ENCODE measurements at regions not wholly inside any gene's neighbourhood (a gene's known extent, or its start where the extent isn't known, plus 50 kb on each side); places are given as distances from the start of the nearest gene placed in this dataset.
"Not testable (repeated sequence)": the region's sequence is repeated elsewhere in the genome, so short reads cannot be mapped to it uniquely, and the experiment has no call there.

DNA sequence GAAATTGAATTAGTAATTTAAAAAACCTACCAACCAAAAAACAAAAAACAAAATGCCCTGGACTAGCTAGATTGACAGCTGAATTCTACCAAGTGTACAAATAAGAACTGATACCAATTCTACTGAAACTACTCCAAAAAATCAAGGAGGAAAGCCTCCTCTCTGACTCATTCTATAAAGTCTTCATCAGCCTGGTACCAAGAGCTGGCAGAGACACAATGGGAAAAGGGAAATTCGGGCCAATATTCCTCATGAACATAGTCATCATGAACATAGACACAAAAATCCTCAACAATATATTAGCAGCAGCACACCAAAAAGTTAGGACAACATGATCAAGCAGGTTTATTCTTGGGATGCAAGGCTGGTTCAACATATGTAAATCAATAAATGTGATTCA lies 2667.7 kb upstream of the PCDH20 start:
- no peak for DNase-seq (ENCODE audit: insufficient read length, low spot score)
- FAIRE-seq = no peak

DNA sequence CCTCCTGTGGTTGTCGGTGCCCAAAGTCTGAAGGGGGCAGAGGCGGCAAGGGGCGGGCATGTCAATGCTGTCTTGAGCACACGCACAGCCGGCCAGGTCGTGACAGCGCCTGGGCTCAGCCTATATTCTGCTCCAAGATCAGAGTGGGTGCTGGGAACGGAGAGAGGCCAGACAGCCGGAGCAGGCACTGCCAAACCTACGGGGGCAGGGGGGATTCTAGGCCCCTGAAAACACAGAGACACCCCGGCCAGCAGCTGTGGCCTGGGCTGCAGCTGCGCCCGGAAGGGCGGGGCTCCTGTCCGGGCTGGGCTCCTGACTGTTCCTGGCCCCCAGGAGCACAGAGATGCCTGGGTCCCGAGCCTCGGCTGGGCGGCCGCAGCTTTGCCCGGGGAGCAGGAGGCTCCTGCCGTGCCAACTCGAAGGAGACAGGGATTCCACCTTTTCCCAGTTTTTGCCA lies 2662.9 kb upstream of the PCDH20 start:
- DNase-seq (ENCODE audit: insufficient read length, low spot score) (no peak), FAIRE-seq (no peak)

DNA sequence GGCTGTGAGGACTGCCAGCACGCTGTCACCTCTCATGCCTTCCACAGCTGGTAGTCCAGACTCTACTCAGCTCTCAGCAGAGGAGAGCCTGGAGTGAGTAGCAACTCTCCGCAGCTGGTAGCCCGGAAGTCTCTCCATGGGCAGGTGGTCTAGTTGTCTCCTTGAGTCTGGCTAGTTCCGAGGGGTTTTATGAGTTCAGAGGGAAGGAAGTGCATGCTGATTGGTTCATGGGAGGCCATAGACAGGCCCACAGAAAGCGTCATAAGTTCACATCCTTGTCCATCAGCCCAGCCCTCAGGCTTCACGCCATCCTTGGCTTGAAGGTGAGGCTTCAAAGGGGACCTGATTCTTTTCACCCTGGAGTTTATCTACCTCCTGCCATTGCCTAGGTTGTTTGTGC lies 2662.4 kb upstream of the PCDH20 start:
- no peak for DNase-seq (ENCODE audit: insufficient read length, low spot score)

DNA sequence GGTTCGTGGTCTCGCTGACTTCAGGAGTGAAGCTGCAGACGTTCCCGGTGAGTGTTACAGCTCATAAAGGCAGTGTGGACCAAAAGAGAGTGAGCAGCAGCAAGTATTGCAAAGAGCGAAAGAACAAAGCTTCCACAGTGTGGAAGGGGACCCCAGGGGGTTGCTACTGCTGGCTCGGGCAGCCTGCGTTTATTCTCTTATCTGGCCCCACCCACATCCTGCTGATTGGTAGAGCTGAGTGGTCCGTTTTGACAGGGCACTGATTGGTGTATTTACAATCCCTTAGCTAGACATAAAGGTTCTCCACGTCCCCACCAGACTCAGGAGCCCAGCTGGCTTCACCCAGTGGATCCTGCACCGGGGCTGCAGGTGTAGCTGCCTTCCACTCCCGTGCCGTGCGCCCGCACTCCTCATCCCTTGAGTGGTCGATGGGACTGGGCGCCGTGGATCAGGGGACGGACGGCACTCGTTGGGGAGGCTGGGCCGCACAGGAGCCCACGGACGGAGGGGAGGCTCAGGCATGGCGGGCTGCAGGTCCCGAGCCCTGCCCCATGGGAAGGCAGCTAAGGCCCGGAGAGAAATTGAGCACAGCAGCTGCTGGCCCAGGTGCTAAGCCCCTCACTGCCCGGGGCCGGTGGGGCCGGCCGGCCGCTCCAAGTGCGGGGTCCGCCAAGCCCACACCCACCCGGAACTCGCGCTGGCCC lies 2661.6 kb upstream of the PCDH20 start:
- FAIRE-seq; DNase-seq (ENCODE audit: insufficient read length, low spot score): not testable (repeated sequence)

More for the DNA sequence above, 2662.4 kb upstream of the PCDH20 start:
- FAIRE-seq = no peak

DNA sequence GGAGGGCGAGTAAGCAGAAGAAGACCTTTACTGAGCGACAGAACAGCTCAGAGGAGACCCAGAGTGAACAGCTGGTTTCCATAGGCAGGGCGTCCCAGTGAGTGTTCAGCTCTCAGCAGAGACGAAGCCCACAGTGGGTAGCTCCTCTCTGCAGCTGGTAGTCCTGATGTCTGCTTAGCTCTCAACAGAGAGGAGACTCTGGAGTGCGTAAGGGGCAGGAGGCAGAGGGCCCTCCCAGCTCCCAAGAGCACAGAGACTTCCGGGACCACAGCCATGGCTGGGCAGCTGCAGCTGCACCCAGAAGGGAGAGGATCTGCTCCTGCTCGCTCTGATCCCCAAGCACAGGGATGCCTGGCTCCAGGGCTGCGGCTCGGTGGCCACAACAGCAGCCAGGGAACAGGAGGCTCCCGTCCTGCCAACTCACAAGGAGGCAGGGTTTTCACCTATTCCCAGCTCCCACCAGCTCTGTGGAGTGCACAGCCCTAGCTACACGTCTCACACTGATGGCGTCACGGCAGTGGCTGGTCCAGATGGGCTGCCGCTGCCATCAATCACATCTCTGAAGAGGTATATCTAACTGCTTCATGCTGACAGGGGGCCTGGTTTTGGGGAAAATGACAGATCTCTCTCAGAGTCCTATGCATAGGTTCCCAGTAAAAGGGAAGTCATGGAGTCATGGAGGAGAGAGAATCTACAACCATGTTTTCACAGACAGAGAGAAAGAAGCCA lies 2660.1 kb upstream of the PCDH20 start:
- no peak for DNase-seq (ENCODE audit: insufficient read length, low spot score)
- no peak for FAIRE-seq

DNA sequence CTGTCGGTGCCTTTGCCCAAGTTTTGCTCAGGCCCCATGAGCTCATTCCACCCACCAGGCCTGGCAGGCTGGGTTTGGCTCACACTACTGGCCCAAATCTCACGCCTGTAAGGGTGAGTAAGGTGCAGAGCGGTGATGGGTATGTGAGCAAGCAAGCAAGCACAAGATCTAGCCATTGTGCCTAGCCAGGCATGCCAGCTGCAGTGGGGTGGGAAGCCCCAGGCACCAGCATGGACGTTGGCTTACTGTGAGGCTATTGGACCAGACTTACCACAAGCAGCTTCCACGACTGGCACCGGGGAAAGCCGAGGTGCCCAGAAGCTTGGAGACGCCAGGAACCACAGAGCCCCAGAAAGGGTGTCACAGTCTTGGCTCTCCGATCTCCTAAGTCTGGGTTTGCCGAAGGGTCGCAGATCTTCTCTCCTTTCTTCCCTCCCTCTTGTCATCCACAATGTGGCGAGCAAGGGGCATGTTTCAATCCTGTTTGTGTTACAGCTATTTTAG lies 2659.4 kb upstream of the PCDH20 start:
- no peak for DNase-seq (ENCODE audit: insufficient read length, low spot score)
- no peak for FAIRE-seq

DNA sequence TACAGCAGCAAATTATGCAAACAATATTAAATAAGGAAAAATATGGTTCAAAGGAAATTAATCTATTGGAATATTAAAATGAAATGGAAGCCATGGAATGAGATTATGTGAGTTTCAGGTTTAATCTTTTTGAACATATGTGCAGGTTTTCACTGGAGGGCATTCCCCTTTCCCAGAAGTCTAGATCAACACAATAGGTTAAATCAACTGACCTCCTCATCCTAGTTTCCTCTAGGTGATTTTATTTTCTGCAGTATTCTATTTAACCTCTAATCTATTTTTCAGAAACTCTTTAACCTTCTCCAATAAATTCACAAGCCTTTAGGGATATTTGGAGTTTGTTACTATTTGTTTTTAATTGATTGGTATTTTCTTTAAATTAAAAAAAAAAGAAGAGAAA lies 2657.6 kb upstream of the PCDH20 start:
- no peak for FAIRE-seq
- DNase-seq (ENCODE audit: insufficient read length, low spot score) = no peak

DNA sequence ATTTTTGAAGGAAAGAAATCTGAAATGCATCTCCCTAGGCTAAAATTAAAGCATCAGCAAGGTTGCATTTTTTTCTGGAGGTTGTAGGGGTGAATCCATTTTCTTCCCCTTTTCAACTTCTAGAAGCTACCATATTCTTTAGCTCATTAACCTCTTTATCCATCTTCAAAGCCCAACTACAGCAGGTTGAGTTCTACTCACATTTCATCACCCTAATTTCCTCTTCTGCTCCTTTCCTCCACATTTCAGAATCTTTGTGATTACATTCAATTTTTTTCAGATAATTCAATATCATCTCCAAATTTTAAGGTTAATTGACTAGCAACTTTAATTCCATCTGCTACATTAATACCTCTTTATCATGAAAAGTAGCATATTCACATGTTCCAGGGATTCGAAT lies 2655.7 kb upstream of the PCDH20 start:
- FAIRE-seq (no peak), DNase-seq (ENCODE audit: insufficient read length, low spot score) (no peak)

DNA sequence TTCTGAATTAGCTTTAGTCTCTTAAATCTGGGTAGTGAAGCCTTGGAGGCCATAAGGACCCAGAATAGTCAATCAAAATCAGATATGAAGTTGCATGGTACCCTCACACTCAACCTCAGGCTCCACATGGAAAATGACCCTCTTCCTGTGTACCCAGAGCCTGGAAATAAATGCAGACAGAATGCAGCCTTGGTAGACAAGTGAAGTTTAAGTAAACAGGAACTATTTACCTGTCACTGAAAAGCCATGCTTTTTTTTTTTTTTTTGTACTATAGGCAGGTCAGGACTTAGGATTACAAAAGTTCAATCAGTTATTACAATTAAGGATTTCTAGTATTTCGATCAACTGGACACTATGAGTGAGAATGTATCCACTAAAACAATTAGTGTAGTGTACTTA lies 2654.2 kb upstream of the PCDH20 start:
- FAIRE-seq = no peak

DNA sequence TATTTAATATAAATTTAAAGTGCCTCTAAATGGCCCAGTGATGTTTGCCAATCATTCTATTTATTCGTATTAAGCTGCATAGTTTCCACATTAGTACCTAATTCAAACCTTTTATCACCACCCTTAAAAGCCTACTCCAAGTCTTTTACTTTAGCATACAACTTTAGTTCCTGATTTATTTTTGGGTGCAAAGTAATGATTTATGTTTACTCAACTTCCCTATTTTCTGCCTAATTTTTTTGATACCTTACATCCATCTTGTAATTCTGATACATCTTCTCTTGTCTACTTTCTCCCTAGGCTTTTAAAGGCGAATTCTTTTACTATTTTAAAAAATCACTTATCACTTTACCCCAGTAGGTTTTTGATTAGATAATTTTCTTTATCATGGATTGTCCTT lies 2651.1 kb upstream of the PCDH20 start:
- DNase-seq (ENCODE audit: insufficient read length, low spot score) = no peak
- no peak for FAIRE-seq

More for the DNA sequence above, 2654.2 kb upstream of the PCDH20 start:
- no peak for DNase-seq (ENCODE audit: insufficient read length, low spot score)

DNA sequence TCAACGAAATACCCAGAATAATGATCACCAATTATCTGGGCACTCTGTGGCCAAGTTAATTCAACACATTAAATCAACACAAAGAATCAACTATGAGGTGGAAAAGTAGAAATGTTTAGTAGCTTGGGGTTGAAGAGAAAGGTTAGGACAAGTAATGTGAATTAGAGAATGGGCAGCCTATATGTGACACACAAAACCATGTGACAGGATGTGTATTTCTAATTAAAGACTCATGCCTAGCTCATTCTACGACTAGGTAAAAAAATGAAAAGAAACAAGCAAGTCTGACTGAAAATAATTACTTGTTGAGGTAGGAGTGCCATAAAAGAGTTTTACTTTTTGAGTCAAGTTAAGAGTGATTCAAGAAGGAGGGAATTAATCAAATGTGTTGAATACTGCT lies 2646.0 kb upstream of the PCDH20 start:
- DNase-seq (ENCODE audit: insufficient read length, low spot score) (no peak), FAIRE-seq (no peak)

DNA sequence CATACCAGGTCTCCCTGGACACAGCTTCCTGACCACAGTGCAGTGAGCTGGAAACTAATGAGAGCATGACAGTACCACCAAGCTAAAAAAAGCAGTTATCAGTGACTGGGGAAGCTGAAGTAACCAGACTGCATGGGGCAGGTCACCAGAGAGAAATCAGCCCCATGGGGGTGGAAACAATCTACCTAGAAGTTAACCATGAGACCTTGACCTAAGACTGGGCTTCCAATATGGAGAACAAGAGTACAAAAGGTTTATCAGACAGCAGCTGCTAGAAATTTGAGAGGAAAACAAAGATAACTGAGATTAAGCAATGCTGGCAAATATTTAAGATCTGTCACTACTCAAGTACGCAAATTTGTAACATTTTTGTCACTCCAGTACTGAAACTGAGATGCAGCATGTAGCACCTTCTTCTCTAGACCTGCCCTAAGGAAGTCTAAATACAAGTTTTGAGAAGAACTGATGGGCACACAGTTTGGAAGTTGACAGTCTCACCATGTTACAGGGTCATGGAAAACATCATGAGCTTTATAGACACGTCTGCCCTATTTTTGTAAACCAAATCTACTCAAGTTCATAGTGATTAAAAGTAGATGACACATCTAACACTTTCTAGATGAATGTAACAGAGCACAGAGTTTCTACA lies 2641.8 kb upstream of the PCDH20 start:
- DNase-seq (ENCODE audit: insufficient read length, low spot score) = no peak
- no peak for FAIRE-seq

DNA sequence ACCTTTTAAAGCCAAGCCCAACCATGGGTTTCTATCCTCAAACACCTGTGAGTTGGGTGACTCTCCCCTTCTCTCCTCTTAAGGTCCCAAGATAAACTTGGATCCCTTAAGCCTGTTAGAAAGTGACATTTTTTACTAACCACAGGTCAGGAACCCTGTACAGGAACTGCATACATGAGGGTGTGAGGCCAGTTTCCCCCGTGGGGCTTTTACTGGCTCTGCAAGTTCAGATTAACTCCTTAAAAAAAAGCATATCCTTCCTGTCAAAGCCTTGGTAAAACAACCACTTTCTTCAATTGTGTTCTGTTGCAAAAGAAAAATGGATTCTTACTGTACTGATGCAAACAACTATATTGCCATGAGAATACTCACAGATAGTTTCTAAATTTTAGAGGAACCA lies 2638.7 kb upstream of the PCDH20 start:
- FAIRE-seq (no peak), DNase-seq (ENCODE audit: insufficient read length, low spot score) (no peak)

DNA sequence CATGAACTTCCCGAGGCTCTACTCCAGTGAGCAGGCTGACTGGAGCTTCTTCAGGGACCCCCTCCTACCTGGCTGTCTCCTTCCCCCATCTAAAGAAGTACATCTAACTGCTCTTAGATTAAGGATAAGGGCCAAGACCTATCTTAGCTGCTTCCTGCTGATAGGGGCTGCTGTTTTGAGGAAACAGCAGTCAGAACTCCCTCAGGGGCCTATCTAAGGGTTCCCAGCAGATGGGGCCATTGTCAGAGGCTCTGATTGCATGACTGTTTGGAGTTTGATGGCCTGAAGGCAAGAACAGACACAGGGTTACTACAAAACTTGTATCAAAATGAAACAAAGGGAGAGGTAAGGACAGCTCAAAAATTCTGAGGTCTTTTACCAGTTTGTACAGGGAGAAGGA lies 2636.9 kb upstream of the PCDH20 start:
- FAIRE-seq (no peak), DNase-seq (ENCODE audit: insufficient read length, low spot score) (no peak)

DNA sequence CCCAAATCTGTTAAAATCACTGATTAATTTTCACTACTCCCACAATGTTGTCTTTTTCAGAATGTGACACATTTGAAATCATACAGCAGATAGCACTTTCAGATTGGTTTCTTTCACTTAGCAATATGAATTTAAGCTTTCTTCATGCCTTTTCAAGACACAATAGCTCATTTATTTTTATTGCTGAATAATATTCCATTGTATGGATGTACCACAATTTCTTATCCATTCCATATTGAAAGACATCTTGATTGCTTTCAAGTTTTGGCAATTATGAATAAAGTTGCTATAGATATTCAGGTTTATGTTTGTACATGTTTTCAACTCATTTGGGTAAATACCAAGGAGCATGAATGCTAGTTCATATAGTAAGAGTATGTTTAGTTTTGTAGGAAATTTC lies 2635.6 kb upstream of the PCDH20 start:
- DNase-seq (ENCODE audit: insufficient read length, low spot score) (no peak), FAIRE-seq (no peak)

DNA sequence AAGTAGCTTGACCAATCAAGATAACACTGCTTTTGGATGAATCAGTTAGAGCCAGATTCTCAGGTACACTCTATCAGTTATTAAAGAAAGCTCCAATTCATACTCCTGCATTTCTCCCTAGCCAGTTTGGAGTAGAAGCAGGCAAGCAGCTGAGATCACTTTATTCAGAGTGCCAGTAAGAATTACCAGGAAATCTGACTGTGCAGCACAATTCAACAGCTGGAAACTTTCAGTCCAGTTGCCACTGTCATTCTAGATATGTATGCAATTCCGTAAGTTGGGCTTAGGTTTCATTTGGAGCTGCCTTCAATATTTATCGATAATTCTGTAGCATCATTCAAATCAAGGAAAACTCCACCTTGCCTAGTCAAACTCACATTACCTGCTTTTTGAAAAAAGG lies 2625.6 kb upstream of the PCDH20 start:
- no peak for FAIRE-seq
- DNase-seq (ENCODE audit: insufficient read length, low spot score) = no peak

DNA sequence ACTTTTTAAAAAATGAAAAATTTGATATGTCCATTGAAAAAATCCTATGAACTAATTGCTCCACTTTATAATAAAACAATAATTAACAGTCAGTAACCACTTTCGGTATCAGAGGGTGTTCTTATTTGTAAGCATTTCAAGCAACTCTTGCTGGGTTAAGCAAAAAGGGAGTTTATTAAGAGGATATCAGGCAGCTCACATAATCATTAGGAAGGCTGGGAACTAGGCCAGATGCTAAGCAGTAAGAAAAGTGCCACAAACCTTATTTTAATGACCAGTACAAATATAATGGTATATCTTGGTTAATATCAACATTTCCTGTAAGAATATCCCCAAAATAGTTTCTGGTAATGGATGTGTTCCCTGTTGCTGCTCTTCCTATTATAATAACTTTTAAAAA lies 2618.3 kb upstream of the PCDH20 start:
- no peak for FAIRE-seq
- no peak for DNase-seq (ENCODE audit: insufficient read length, low spot score)

DNA sequence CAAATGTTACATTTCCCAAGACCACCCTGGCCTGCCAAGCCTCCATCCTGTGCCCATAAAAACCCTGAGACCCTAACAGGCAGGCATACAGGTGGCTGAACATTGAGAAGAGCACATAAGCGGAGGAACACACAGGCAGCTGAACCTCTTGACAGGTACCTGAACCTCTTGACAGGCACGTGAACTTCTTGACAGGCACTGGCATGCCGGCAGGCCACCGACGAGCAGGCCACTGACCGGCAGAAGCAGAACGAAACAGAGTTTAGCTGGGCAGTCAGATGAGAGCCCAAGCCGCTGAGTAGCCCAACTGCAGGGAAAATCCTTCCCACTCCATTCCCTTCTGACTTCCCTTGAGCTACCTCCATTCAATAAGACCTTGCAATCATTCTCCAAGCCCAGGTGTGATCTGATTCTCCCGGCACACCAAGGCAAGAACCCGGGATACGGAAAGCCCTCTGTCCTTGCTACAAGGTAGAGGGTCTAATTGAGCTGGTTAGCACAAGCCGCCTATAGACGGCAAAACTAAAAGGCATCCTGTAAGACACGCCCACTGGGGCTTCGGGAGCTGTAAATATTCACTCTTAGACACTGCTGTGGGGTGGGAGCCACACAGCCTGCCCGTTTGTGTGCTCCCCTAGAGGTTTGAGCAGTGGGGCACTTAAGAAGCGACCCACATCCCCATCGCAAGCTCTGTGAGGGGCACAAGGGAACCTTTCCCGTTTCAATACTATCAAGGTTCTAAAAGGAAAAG lies 2613.9 kb upstream of the PCDH20 start:
- DNase-seq (ENCODE audit: insufficient read length, low spot score) (no peak), FAIRE-seq (no peak)

DNA sequence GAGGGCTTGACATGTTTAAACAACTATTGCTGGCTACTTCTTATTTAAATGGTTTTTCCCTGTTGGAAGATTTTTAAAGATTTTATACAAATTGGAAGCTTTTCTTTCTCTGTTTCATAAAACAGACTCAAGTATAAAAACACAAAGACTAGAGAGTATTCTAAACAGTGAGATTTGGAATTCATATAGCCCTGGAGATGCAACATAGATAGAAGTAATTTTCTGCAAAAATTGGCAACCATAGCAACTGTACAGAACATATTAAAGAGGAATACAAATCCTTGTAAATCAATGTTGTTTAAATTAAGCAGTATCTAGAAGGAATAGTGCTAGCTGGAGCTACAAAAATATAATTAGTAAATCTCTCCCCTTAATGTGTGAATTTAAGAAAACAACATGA lies 2612.9 kb upstream of the PCDH20 start:
- FAIRE-seq (no peak), DNase-seq (ENCODE audit: insufficient read length, low spot score) (no peak)

DNA sequence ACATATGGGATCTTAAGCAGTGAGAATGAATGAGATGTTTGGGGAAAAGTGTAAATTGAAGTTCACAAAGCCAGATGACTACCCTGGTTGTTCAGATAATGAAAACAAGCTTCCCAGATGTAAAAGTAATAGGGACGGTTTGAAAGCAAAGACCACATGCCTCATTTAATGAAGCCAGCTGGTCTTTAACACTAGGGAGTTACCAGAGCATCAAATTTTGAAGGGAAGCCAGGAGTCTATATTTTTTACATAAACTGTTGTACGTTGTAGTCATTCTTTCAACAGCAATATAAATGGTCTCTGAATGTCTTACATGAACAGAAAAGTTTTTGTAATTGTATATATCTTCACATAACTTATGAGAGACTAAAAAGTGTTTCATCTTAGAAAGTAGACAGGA lies 2604.5 kb upstream of the PCDH20 start:
- no peak for DNase-seq (ENCODE audit: insufficient read length, low spot score)
- FAIRE-seq = no peak

DNA sequence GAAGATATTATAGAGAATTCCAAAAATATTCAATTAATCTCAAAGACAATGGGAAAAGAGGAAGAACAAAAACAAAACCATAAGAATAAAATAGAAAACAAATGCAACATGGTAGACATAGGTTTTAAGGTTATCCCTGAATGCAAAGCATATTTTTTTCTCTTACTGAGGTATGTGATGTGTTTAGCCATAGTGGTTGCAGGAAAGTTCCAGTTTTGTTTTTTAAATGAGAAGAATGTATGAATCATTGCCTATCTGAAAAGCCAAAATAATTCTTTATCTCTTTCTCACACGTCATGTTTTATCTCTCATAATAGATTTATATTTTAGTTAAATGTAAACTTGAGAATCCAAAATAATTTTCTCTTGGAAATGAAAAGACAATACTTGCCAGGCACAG lies 2591.7 kb upstream of the PCDH20 start:
- no peak for FAIRE-seq

More for the DNA sequence above, 2591.7 kb upstream of the PCDH20 start:
- no peak for DNase-seq (ENCODE audit: insufficient read length, low spot score)
